Memory B cell (primary cell): ENCODE measurements at regions not wholly inside any gene's neighbourhood (a gene's known extent, or its start where the extent isn't known, plus 50 kb on each side); places are given as distances from the start of the nearest gene placed in this dataset.

Experiments used
- ATAC-seq: fragments of 150-1000 bp; cut with Tn5 transposase; 2 replicates; pipeline ENCODE4 v1.10.0; 2021; ENCODE audit warnings: low read depth, mild to moderate bottlenecking, moderate library complexity
- DNase-seq, 2 donors: peaks; one replicate each; pipeline ENCODE4 v3.0.0; 2022; ENCODE audit warnings: low spot score in 2 of 2
- H3K27ac Mint-ChIP-seq: one replicate; pipeline ENCODE4 v1.8.0; 2022; ENCODE audit warnings: mild to moderate bottlenecking, moderate library complexity, mixed read lengths
- H3K27me3 Mint-ChIP-seq: one replicate; pipeline ENCODE4 v1.8.0; 2022; ENCODE audit warnings: mixed read lengths
- H3K36me3 Mint-ChIP-seq: one replicate; pipeline ENCODE4 v1.8.0; 2022; ENCODE audit warnings: mild to moderate bottlenecking, mixed read lengths
- H3K4me1 Mint-ChIP-seq: one replicate; pipeline ENCODE4 v1.8.0; 2022; ENCODE audit warnings: mixed read lengths
- H3K4me3 Mint-ChIP-seq: one replicate; pipeline ENCODE4 v1.8.0; 2022; ENCODE audit warnings: mild to moderate bottlenecking, moderate library complexity, mixed read lengths
- H3K9me3 Mint-ChIP-seq: one replicate; pipeline ENCODE4 v1.8.0; 2022; ENCODE audit warnings: mixed read lengths

GRCh38 chr4:32226733-32227132 is 1506.6 kb downstream of the PCDH7 start:
- Mint-ChIP-seq H3K27me3 (no peaks in the 10 kb centered on the region), H3K4me1 (no peaks in the 10 kb centered on the region), H3K36me3 (no peaks in the 10 kb centered on the region), H3K4me3 (no peak overlapping the region), H3K27ac (no peak overlapping the region), H3K9me3 (peaks cover 1% of the 10 kb centered on the region)
- no peak for ATAC-seq
- no peak for DNase-seq

DNA sequence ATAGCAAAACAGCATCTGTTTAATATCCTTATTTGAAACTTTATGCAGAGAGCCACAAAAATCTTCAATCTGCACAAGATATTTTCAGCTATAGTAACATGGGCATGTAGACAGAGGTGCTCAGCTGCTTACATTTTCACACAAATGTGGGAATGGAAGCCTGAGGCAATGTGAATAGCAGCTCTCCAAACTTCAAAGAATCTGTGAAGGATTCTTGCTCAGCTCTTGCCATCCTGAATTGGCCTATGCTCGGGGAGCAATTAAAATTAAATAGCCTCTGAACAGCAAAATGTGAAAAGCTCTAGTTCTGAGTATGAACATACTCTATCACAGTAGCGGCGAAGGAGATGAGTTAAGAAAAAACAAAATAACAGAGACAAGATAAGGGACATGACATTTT is 1523.8 kb downstream of the PCDH7 start:
- Mint-ChIP-seq H3K27me3 (no peaks in the 10 kb centered on the region), H3K27ac (no peak overlapping the region), H3K4me1 (no peaks in the 10 kb centered on the region), H3K9me3 (peaks cover 1% of the 10 kb centered on the region), H3K36me3 (no peaks in the 10 kb centered on the region), H3K4me3 (no peak overlapping the region)
- DNase-seq (no peak), ATAC-seq (no peak)

GRCh38 chr4:32249040-32249439 is 1528.9 kb downstream of the PCDH7 start:
- Mint-ChIP-seq H3K27ac (no peak overlapping the region), H3K27me3 (no peaks in the 10 kb centered on the region), H3K9me3 (peaks cover 5% of the 10 kb centered on the region), H3K36me3 (no peaks in the 10 kb centered on the region), H3K4me3 (no peak overlapping the region), H3K4me1 (no peaks in the 10 kb centered on the region)
- ATAC-seq (no peak), DNase-seq (no peak)

DNA sequence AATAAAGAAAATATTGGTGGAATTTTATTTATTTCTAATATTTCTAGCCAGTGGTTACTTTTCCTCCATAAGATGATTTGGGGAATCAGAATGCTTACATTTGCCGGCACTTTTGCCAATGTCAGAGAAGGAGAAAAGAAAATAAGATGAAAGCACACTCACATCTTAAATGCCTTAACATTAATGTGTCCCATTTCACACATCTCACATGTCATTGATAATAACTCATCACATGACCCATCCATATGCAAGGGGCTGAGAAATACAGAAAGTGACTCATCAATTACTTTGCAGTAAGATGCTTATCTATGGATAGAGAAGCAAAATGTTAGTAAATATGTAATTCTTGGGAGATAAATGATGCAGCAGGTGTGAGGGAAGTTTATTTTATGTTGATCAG is 1531.0 kb downstream of the PCDH7 start:
- no peak overlapping the region for H3K4me3 Mint-ChIP-seq
- DNase-seq (no peak), ATAC-seq (no peak)
- no peaks in the 10 kb centered on the region for H3K4me1 Mint-ChIP-seq
- H3K36me3 Mint-ChIP-seq, result no peaks in the 10 kb centered on the region
- no peak overlapping the region for H3K27ac Mint-ChIP-seq
- H3K27me3 Mint-ChIP-seq, result no peaks in the 10 kb centered on the region
- peaks cover 7% of the 10 kb centered on the region for H3K9me3 Mint-ChIP-seq

GRCh38 chr4:32251926-32252325 is 1531.8 kb downstream of the PCDH7 start:
- no peak for ATAC-seq
- no peaks in the 10 kb centered on the region for H3K4me1 Mint-ChIP-seq
- H3K27me3 Mint-ChIP-seq, result no peaks in the 10 kb centered on the region
- no peak for DNase-seq
- peaks cover 7% of the 10 kb centered on the region for H3K9me3 Mint-ChIP-seq
- H3K27ac Mint-ChIP-seq, result no peak overlapping the region
- H3K36me3 Mint-ChIP-seq, result no peaks in the 10 kb centered on the region
- H3K4me3 Mint-ChIP-seq, result no peak overlapping the region

GRCh38 chr4:32254216-32254615 is 1534.0 kb downstream of the PCDH7 start:
- DNase-seq (no peak), ATAC-seq (no peak)
- no peak overlapping the region for H3K27ac Mint-ChIP-seq
- H3K36me3 Mint-ChIP-seq, result no peaks in the 10 kb centered on the region
- H3K4me3 Mint-ChIP-seq, result no peak overlapping the region
- peaks cover 9% of the 10 kb centered on the region for H3K9me3 Mint-ChIP-seq
- no peaks in the 10 kb centered on the region for H3K27me3 Mint-ChIP-seq
- no peaks in the 10 kb centered on the region for H3K4me1 Mint-ChIP-seq

- H3K4me1 Mint-ChIP-seq, result no peaks in the 10 kb centered on the region
- H3K27ac Mint-ChIP-seq, result no peak overlapping the region
- H3K36me3 Mint-ChIP-seq, result no peaks in the 10 kb centered on the region
- H3K27me3 Mint-ChIP-seq, result no peaks in the 10 kb centered on the region
- no peak overlapping the region for H3K4me3 Mint-ChIP-seq
- H3K9me3 Mint-ChIP-seq, result peaks cover 7% of the 10 kb centered on the region
- DNase-seq (no peak), ATAC-seq (no peak)
These were observed 1538.8 kb downstream of the PCDH7 start for GRCh38 chr4:32258986-32259385.

DNA sequence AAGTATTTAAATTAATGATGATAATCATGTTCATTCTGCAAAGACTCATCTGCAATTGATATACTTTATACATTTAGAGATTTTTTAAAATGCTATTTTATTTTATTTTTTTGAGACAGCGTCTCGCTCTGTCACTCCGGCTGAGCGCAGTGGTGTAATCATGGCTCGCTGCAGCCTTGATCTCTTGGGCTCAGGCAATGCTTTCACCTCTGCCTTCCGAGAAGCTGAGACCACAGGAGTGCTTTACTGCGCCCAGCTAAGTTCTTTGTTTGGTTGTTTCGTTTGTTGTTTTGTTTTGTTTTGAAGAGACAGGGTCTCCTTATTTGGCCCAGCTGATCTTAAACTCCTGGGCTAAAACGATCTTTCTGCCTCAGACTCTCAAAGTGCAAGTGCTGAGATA is 1541.0 kb downstream of the PCDH7 start:
- H3K36me3 Mint-ChIP-seq, result no peaks in the 10 kb centered on the region
- no peak overlapping the region for H3K27ac Mint-ChIP-seq
- DNase-seq, result no peak
- peaks cover 6% of the 10 kb centered on the region for H3K9me3 Mint-ChIP-seq
- H3K27me3 Mint-ChIP-seq, result no peaks in the 10 kb centered on the region
- no peak for ATAC-seq
- no peaks in the 10 kb centered on the region for H3K4me1 Mint-ChIP-seq
- H3K4me3 Mint-ChIP-seq, result no peak overlapping the region

DNA sequence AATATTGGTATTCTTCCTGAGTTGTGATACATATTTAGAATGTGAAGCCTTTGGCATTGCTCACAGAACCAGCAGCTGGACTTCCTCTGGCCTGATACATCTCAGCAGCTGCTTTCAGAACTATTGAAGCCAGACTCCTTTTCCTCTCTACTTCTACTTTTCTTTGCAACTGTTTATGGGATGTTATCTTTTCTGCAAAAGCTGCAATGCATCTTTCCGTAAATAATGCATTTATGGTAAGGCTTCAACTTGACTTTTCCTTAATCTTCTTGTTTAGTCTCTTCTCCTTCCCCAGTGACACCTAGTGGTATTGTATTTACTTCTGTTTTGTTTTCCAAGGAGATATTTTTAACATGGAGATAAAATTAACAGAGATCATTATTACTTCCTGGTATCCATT is 1548.7 kb downstream of the PCDH7 start:
- Mint-ChIP-seq H3K9me3 (peaks cover 4% of the 10 kb centered on the region), H3K4me1 (no peaks in the 10 kb centered on the region), H3K27me3 (no peaks in the 10 kb centered on the region), H3K4me3 (no peak overlapping the region), H3K36me3 (no peaks in the 10 kb centered on the region), H3K27ac (no peak overlapping the region)
- ATAC-seq (no peak), DNase-seq (no peak)

DNA sequence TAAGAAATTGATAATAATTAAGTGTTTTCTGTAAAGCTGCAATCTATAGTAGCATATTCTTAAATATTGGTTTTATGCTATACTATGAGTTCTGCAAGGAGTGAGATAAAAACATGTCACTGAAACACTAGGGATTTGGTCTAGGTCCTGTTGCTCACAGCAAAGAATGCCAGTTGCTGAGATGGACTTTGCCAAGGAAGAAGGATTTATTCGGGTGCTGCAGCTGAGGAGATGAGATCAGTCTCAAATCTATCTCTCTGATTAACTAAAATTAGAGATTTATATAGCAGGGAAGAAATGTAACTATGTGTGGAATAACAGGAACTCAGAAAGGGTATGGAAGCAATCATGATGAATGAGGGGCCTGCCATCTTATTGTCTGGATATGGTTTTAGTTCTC is 1569.9 kb downstream of the PCDH7 start:
- no peaks in the 10 kb centered on the region for H3K36me3 Mint-ChIP-seq
- peaks cover 3% of the 10 kb centered on the region for H3K9me3 Mint-ChIP-seq
- H3K4me3 Mint-ChIP-seq, result no peak overlapping the region
- DNase-seq, result no peak
- no peaks in the 10 kb centered on the region for H3K27me3 Mint-ChIP-seq
- no peak overlapping the region for H3K27ac Mint-ChIP-seq
- no peak for ATAC-seq
- no peaks in the 10 kb centered on the region for H3K4me1 Mint-ChIP-seq

GRCh38 chr4:32318926-32319325 is 1598.8 kb downstream of the PCDH7 start:
- no peaks in the 10 kb centered on the region for H3K4me1 Mint-ChIP-seq
- H3K9me3 Mint-ChIP-seq, result peaks cover 4% of the 10 kb centered on the region
- H3K27ac Mint-ChIP-seq, result no peak overlapping the region
- no peaks in the 10 kb centered on the region for H3K36me3 Mint-ChIP-seq
- DNase-seq, result no peak
- no peak overlapping the region for H3K4me3 Mint-ChIP-seq
- no peaks in the 10 kb centered on the region for H3K27me3 Mint-ChIP-seq
- ATAC-seq, result no peak

GRCh38 chr4:32321421-32321820 is 1601.3 kb downstream of the PCDH7 start:
- no peak overlapping the region for H3K4me3 Mint-ChIP-seq
- H3K4me1 Mint-ChIP-seq, result no peaks in the 10 kb centered on the region
- DNase-seq, result no peak
- no peak for ATAC-seq
- no peak overlapping the region for H3K27ac Mint-ChIP-seq
- H3K36me3 Mint-ChIP-seq, result no peaks in the 10 kb centered on the region
- peaks cover 8% of the 10 kb centered on the region for H3K9me3 Mint-ChIP-seq
- no peaks in the 10 kb centered on the region for H3K27me3 Mint-ChIP-seq

DNA sequence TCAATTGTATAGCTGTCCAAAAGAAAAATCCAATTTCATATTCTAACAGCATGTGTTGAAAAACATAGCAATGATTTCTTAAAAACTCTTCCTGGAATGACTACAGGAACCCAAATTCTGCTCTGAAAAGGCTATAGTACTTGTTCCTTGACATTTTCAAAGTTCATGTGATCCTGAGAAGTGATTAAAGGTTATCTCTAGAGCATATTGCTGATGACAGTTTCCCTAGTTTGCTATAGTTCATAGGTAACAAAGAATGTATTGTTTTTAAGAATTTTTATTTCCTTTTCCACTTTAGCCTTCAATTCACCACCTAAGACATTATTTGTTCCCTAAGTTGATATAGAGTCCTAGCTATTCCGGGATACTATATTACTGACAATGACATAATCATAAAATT is 1614.6 kb downstream of the PCDH7 start:
- Mint-ChIP-seq H3K4me1 (no peaks in the 10 kb centered on the region), H3K36me3 (no peaks in the 10 kb centered on the region), H3K9me3 (peaks cover 3% of the 10 kb centered on the region), H3K4me3 (no peak overlapping the region), H3K27me3 (no peaks in the 10 kb centered on the region), H3K27ac (no peak overlapping the region)
- ATAC-seq, result no peak
- DNase-seq, result no peak

DNA sequence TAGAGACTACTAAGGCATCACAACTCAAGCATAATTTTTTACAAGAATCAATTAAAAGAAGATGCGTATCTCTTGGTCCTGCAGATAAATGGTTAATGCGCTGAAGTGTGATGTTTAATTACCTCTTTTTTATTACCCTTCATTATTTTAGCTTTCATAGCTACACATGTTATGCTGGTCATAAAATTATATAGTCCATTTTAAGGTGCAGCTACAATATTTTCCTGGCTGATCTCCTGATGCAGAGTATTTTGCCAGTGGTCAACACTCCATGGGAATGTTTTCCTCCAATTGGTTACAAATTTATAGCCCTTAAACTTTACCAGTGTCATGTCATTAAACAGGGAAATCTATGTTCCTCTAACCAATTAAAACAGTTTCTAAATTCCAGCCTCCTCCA is 1617.2 kb downstream of the PCDH7 start:
- Mint-ChIP-seq H3K36me3 (no peaks in the 10 kb centered on the region), H3K4me3 (no peak overlapping the region), H3K27me3 (no peaks in the 10 kb centered on the region), H3K4me1 (no peaks in the 10 kb centered on the region), H3K27ac (no peak overlapping the region), H3K9me3 (peaks cover 1% of the 10 kb centered on the region)
- DNase-seq, result no peak
- no peak for ATAC-seq

- Mint-ChIP-seq H3K27me3 (no peaks in the 10 kb centered on the region), H3K4me3 (no peak overlapping the region), H3K27ac (no peak overlapping the region), H3K36me3 (no peaks in the 10 kb centered on the region), H3K9me3 (peaks cover 3% of the 10 kb centered on the region), H3K4me1 (no peaks in the 10 kb centered on the region)
- no peak for DNase-seq
- ATAC-seq, result no peak
These were observed 1620.4 kb downstream of the PCDH7 start for GRCh38 chr4:32340591-32340990.

DNA sequence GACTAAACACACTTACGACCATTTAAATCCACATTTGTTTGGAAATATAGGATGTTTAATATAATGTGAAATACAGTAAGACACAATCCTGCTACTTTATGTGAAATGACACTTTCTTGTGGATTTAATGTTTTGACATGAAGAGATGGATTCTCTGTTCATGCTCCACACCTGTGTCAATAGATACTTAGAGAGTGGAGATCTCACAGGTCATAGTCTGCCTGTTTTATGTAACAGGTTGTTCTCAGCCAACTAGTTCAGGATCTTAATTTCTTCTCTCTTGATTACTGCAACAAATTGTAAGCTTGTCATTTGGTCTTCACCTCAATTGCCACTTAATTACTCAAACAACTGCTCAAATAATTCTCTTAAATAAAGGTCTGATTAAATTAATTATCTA is 1621.2 kb downstream of the PCDH7 start:
- Mint-ChIP-seq H3K4me3 (no peak overlapping the region), H3K9me3 (peaks cover 5% of the 10 kb centered on the region), H3K36me3 (no peaks in the 10 kb centered on the region), H3K27ac (no peak overlapping the region), H3K4me1 (no peaks in the 10 kb centered on the region), H3K27me3 (no peaks in the 10 kb centered on the region)
- ATAC-seq (no peak), DNase-seq (no peak)
